ENCODE measurements at regions not wholly inside any gene's neighbourhood (a gene's known extent, or its start where the extent isn't known, plus 50 kb on each side); places are given as distances from the start of the nearest gene placed in this dataset.

DNA sequence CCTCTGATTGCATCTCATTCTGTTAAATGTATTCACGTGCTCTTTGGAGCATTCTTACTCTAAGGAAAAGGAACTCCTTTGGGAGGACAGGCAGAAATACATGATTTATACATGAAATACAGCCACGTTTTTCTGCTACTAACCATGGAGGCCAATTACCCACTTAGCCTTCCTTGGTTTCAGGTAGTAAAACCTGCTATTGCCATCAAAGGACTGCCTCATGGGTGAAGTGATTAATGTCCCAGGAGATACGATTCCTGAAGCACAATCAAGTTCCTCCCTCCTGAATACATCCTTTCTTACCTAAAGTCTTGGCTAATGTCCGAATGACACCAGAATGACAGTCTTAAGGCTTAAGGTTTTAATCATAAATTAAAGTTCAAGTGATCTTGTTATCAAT is 58.5 kb upstream of the PIK3CG start:
- Mint-ChIP-seq H3K9me3 (no peaks in the 10 kb centered on the region), H3K4me1 (peaks cover 3% of the 10 kb centered on the region), H3K4me3 (no peak overlapping the region), H3K36me3 (ENCODE audit: low read depth) (no peaks in the 10 kb centered on the region), H3K27ac (no peak overlapping the region), H3K27me3 (peaks cover 13% of the 10 kb centered on the region)
- ChIA-PET CTCF (no interaction called here), POLR2A (no interaction called here)
- DNase-seq = no peak

DNA sequence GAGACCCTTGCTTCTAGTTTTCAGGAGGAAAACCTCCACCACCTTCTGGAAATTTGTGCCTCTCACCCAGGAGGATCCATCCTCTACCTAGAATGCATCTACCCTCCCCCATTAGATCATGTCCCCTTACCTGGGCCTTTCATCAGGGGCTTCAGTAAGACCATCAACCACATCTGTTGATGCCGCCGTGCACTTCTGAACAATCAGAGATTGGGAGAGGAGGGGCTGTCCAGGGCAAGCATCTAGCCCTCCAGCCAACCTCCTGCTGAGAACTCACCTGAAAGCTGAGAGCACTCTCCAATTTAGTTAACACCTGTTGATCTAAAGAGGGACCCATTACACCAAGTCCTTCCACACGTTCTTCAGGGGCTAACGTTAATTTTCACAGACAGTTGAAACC is 57.6 kb upstream of the PIK3CG start:
- no peak for DNase-seq
- H3K27ac Mint-ChIP-seq = no peak overlapping the region
- ChIA-PET POLR2A (no interaction called here), CTCF (no interaction called here)
- no peaks in the 10 kb centered on the region for H3K36me3 Mint-ChIP-seq (ENCODE audit: low read depth)
- H3K4me1 Mint-ChIP-seq = peaks cover 12% of the 10 kb centered on the region
- H3K9me3 Mint-ChIP-seq = no peaks in the 10 kb centered on the region
- no peak overlapping the region for H3K4me3 Mint-ChIP-seq
- peaks cover 13% of the 10 kb centered on the region for H3K27me3 Mint-ChIP-seq

DNA sequence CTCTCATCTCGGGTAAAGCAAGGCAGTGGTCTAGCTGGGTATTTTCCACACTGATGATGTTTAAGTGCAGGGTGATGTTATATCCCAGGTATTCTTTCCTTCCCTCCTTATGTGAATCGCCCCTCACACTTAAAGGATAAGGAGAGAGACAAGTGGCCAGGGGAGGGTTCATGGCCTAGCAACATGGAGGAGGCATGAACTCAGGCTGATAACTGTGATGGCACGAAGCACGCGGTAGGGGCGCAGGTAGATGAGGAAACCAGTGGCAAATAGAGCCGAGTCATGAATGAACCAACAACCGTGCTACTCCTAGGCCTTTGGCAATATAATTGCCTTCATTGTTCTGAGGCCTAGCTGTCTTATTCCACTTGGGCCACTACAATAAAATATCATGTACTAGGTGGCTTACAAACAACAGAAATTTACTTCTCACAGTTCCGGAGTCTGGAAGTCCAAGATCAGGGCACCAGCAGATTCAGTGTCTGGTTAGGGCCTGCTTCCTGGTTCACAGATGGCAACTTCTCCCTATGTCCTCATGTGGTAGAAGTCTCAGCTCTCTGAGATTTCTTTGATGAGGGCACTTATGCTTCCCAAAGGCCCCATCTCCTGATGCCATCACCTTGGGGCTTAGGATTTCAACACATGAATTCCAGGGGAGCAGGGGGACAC is 56.0 kb upstream of the PIK3CG start:
- no peaks in the 10 kb centered on the region for H3K9me3 Mint-ChIP-seq
- H3K4me1 Mint-ChIP-seq = peaks cover 12% of the 10 kb centered on the region

DNA sequence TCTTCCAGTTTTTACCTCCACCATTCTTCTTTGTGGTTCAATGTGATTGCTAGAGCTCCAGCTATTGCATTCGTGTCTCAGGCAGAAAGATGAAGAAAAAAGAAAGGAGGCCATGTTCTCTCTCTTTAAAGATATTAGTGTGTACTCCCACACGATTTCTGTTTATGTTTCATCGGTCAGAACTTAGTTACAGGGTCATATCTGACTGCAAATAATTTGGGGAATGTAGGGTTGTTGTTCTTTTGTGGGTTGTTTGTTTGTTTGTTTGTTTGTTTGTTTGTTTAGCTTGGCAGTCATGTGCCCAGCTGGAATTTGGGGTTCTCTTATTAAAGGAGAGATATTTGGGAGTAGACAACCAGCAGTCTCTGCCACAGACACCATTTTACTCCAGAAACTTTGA is 53.6 kb upstream of the PIK3CG start:
- peaks cover 12% of the 10 kb centered on the region for H3K4me1 Mint-ChIP-seq
- ChIA-PET POLR2A (interaction anchor here (1.6 kb wide), 1 partner anchor 53 kb away, joined by 4 read pairs; the partner anchor contains the start of gene PIK3CG), CTCF (interaction anchor here (0.7 kb wide), 1 partner anchor 17 kb away, joined by 3 read pairs; no protein-coding TSS in a partner anchor)
- no peaks in the 10 kb centered on the region for H3K9me3 Mint-ChIP-seq
- no peaks in the 10 kb centered on the region for H3K27me3 Mint-ChIP-seq
- no peak overlapping the region for H3K27ac Mint-ChIP-seq
- no peak for DNase-seq
- H3K36me3 Mint-ChIP-seq (ENCODE audit: low read depth) = no peaks in the 10 kb centered on the region
- no peak overlapping the region for H3K4me3 Mint-ChIP-seq

More for the DNA sequence above, 56.0 kb upstream of the PIK3CG start:
- CTCF ChIA-PET = no interaction called here
- H3K27me3 Mint-ChIP-seq = peaks cover 6% of the 10 kb centered on the region
- H3K36me3 Mint-ChIP-seq (ENCODE audit: low read depth) = no peaks in the 10 kb centered on the region
- no peak overlapping the region for H3K27ac Mint-ChIP-seq
- no peak overlapping the region for H3K4me3 Mint-ChIP-seq
- no peak for DNase-seq
- POLR2A ChIA-PET = no interaction called here

DNA sequence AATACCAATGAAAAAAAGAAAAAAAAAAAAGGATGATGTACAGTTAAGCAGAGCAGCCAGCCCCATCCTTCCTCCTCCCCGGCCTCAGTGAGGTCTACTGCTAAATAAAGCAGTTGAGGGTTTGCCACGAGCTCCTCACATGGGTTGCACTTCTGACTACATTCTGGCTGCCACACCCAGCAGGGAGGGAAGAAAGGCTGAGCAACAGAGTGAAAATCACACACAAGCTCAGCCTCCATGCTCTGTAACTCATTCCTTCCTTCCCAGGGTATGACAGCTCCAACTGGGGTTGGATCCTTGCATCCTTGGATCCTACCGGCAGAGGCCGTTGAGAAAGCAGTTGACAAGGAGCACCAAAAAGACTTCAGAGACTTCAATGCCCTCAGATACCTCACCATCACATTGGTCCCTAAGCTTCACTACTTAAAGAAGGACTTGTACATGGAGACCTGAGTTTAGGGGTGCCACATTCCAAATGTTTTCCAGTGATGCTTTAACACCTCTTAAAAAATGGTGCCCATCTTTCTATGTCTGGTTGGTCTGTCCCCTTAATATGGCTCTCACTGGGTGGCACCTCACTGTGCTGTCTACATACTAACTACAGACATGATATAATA is 52.9 kb upstream of the PIK3CG start:
- CTCF ChIA-PET = no interaction called here
- H3K27me3 Mint-ChIP-seq = no peaks in the 10 kb centered on the region

DNA sequence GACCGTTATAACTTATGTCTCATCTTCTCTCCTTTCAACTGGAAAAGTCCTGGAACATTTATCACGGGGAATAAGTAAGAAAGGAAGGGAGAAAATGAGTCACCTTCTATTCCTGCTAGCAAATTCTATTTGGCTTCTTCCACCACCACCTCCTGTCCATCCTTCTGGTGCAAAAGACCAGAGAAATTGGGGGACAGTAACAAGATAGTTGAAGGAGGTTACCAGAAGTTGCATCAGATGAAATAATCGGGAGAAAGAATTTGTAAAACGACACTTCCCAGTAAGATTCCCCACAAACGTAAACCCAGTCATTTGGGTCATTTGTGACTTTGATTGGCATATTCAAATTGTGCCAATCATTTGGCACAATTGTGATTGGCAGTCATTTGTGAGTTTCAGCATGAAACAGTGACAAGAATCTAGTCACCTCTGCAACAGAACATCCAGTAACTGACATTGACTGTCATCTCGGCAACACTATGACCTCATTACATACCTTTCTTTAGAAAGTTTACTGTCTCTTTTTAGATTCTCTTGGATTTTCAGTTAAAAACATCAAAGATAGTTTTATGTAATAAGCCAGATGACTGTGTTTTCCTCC is 51.3 kb upstream of the PIK3CG start:
- Mint-ChIP-seq H3K9me3 (no peaks in the 10 kb centered on the region), H3K27me3 (no peaks in the 10 kb centered on the region), H3K36me3 (ENCODE audit: low read depth) (no peaks in the 10 kb centered on the region), H3K27ac (no peak overlapping the region), H3K4me1 (peaks cover 12% of the 10 kb centered on the region), H3K4me3 (no peak overlapping the region)
- ChIA-PET CTCF (no interaction called here), POLR2A (no interaction called here)
- DNase-seq = no peak

More for the DNA sequence above, 52.9 kb upstream of the PIK3CG start:
- peaks cover 12% of the 10 kb centered on the region for H3K4me1 Mint-ChIP-seq
- no peaks in the 10 kb centered on the region for H3K36me3 Mint-ChIP-seq (ENCODE audit: low read depth)
- POLR2A ChIA-PET = interaction anchor here (1.6 kb wide), 1 partner anchor 52 kb away, joined by 4 read pairs; the partner anchor contains the start of gene PIK3CG
- DNase-seq = peak; percentile 33
- no peak overlapping the region for H3K4me3 Mint-ChIP-seq
- H3K9me3 Mint-ChIP-seq = no peaks in the 10 kb centered on the region
- H3K27ac Mint-ChIP-seq = no peak overlapping the region

DNA sequence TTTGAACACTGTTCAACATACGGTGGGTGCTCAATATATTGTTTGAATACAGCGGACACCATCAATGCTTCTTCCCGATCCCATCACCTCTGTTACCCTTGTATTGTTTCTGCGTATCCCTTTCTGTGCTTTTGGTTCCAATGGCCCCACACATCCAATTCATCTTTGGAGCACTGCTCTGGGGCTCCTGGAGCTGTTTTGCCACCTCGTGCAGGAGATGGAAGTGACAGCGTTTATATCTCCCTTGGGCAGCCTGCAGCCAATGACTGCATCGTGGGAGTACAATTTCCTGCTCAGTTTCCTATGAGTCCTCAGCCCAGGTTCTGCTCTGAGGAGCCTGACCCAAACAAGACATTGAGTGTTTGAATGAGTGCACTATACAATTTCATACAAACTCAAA is 50.2 kb upstream of the PIK3CG start:
- CTCF ChIA-PET = no interaction called here
- Mint-ChIP-seq H3K4me1 (peaks cover 12% of the 10 kb centered on the region), H3K27ac (no peak overlapping the region), H3K4me3 (no peak overlapping the region), H3K9me3 (no peaks in the 10 kb centered on the region), H3K36me3 (ENCODE audit: low read depth) (no peaks in the 10 kb centered on the region), H3K27me3 (no peaks in the 10 kb centered on the region)
- DNase-seq = no peak
- POLR2A ChIA-PET = no interaction called here
